Sigmoid colon (tissue), 4 donors: ENCODE measurements at regions not wholly inside any gene's neighbourhood (a gene's known extent, or its start where the extent isn't known, plus 50 kb on each side); places are given as distances from the start of the nearest gene placed in this dataset.

Experiments
- POLR2A ChIP-seq, 2 donors: fragments of 450-650 bp; IDR thresholded peaks; one replicate each; pipeline ENCODE4 v1.6.1; 2016; ENCODE audit warnings: antibody characterized with exemption in 2 of 2, mild to moderate bottlenecking in 2 of 2, moderate library complexity in 2 of 2
- POLR2AphosphoS5 ChIP-seq, 4 donors: sonication (generic); formaldehyde crosslinking; IDR thresholded peaks; one replicate each; pipeline ENCODE4 v1.6.1; 2017; ENCODE audit warnings: antibody characterized with exemption in 4 of 4
- TF ChIP-seq, protein P1 (sequence below), 4 experiments: fragments of 450-650 bp in 3 of 4; fragments of 200-600 bp in 1 of 4; IDR thresholded peaks; one replicate each; pipeline ENCODE4 v1.5.1; 2016 to 2019; ENCODE audit warnings: antibody characterized with exemption in 4 of 4, mild to moderate bottlenecking in 3 of 4, moderate library complexity in 2 of 4

DNA sequence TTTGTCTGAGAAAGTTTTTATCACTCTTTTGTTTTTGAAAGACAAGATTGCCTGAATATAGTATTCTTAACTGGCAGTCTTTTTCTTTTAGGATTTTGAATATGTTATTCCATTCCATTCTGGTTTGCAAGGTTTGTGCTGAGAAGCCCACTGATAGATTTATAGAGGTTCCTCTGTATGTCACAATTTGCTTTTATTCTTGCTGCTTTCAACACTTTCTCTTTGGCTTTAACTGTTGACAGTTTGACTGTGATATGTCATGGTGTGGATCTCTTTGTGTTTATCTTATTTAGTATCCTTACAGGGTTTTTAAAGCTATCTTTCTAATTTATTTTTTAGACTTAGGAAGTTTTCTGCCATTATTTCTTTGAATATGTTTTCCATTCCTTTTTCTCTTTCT lies 331.2 kb upstream of the ATP11B start:
- TF ChIP-seq POLR2A (IDR thresholded peaks at IDR 0.05): no peak
- TF ChIP-seq, protein P1, sequence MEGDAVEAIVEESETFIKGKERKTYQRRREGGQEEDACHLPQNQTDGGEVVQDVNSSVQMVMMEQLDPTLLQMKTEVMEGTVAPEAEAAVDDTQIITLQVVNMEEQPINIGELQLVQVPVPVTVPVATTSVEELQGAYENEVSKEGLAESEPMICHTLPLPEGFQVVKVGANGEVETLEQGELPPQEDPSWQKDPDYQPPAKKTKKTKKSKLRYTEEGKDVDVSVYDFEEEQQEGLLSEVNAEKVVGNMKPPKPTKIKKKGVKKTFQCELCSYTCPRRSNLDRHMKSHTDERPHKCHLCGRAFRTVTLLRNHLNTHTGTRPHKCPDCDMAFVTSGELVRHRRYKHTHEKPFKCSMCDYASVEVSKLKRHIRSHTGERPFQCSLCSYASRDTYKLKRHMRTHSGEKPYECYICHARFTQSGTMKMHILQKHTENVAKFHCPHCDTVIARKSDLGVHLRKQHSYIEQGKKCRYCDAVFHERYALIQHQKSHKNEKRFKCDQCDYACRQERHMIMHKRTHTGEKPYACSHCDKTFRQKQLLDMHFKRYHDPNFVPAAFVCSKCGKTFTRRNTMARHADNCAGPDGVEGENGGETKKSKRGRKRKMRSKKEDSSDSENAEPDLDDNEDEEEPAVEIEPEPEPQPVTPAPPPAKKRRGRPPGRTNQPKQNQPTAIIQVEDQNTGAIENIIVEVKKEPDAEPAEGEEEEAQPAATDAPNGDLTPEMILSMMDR (IDR thresholded peaks at IDR 0.05): no peak
- no peak for TF ChIP-seq POLR2AphosphoS5 (IDR thresholded peaks at IDR 0.05)
